ENCODE measurements at regions not wholly inside any gene's neighbourhood (a gene's known extent, or its start where the extent isn't known, plus 50 kb on each side); places are given as distances from the start of the nearest gene placed in this dataset.

DNA sequence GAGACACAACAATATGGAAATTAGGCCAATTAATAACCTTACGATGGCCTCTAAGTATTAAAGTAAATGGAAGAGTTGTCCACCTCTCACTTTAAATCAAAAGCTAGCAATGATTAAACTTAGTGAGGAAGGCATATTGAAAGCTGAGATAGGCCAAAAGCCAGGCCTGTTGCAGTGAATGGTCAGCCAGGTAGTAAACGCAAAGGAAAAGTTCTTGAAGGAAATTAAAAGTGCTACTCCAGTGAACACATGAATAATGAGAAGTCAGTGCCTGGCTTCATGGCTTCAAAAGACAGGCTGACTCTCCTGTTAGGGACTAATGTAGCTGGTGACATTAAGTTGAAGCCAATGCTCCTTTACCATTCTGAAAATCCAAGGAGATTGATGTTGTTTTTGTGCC, 135.3 kb downstream of the NDUFA12 start:
- TF ChIP-seq, protein P1, sequence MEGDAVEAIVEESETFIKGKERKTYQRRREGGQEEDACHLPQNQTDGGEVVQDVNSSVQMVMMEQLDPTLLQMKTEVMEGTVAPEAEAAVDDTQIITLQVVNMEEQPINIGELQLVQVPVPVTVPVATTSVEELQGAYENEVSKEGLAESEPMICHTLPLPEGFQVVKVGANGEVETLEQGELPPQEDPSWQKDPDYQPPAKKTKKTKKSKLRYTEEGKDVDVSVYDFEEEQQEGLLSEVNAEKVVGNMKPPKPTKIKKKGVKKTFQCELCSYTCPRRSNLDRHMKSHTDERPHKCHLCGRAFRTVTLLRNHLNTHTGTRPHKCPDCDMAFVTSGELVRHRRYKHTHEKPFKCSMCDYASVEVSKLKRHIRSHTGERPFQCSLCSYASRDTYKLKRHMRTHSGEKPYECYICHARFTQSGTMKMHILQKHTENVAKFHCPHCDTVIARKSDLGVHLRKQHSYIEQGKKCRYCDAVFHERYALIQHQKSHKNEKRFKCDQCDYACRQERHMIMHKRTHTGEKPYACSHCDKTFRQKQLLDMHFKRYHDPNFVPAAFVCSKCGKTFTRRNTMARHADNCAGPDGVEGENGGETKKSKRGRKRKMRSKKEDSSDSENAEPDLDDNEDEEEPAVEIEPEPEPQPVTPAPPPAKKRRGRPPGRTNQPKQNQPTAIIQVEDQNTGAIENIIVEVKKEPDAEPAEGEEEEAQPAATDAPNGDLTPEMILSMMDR (IDR thresholded peaks at IDR 0.05) = no peak
- no peak for TF ChIP-seq POLR2A (IDR thresholded peaks at IDR 0.05; ENCODE audit: low read depth)
- TF ChIP-seq POLR2AphosphoS5 (IDR thresholded peaks at IDR 0.05) = no peak

Data from esophagus muscularis mucosa (tissue), 3 donors.